RWPE1 (cell line): ENCODE measurements at regions not wholly inside any gene's neighbourhood (a gene's known extent, or its start where the extent isn't known, plus 50 kb on each side); places are given as distances from the start of the nearest gene placed in this dataset.

Experiments
- CTCF ChIA-PET: fragments of 350-600 bp; sonication (Branson Sonifier 250); formaldehyde crosslinking; extraction: SDS; loops from one replicate; lab custom pipeline; 2021; lab: Yijun Ruan, JAX
- POLR2A ChIA-PET: fragments of 400-600 bp; formaldehyde crosslinking; extraction: SDS; loops from one replicate; lab custom pipeline; 2020; ENCODE audit warnings: antibody characterized with exemption; ENCODE audit not compliant: low non-redundant PET; lab: Yijun Ruan, JAX
- DNase-seq: peaks from one replicate; pipeline ENCODE4 v3.0.0; 2012; ENCODE audit warnings: low spot score
- H3K27ac ChIP-seq: fragments of 450-650 bp; 2 replicates; pipeline ENCODE4 v1.5.1; 2017
- TF ChIP-seq, protein P1 (sequence below): fragments of 450-650 bp; conservative IDR thresholded peaks from 2 replicates; pipeline ENCODE4 v1.5.1; 2017; ENCODE audit warnings: low read depth, mild to moderate bottlenecking

DNA sequence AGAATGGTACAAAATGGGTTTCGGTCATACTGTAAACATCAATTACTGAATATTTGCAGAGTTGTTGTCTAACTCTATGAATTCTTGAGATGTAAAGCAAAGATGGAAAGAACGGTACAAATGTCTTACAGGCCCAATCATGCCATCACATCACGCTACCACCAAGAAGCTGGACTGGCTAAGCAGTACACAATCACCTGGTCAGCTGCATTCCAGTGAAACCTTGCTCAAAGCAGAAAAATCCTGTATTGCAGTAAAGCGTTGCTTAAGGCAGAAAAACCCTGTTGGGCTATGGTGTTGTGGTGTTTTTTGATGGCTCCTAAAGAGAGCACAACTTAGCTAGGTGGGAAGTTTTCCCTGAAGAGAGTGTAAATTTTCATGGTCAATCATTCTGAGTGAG, 112.6 kb upstream of the RASA1 start:
- TF ChIP-seq, protein P1, sequence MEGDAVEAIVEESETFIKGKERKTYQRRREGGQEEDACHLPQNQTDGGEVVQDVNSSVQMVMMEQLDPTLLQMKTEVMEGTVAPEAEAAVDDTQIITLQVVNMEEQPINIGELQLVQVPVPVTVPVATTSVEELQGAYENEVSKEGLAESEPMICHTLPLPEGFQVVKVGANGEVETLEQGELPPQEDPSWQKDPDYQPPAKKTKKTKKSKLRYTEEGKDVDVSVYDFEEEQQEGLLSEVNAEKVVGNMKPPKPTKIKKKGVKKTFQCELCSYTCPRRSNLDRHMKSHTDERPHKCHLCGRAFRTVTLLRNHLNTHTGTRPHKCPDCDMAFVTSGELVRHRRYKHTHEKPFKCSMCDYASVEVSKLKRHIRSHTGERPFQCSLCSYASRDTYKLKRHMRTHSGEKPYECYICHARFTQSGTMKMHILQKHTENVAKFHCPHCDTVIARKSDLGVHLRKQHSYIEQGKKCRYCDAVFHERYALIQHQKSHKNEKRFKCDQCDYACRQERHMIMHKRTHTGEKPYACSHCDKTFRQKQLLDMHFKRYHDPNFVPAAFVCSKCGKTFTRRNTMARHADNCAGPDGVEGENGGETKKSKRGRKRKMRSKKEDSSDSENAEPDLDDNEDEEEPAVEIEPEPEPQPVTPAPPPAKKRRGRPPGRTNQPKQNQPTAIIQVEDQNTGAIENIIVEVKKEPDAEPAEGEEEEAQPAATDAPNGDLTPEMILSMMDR = no peak
- DNase-seq = no peak

DNA sequence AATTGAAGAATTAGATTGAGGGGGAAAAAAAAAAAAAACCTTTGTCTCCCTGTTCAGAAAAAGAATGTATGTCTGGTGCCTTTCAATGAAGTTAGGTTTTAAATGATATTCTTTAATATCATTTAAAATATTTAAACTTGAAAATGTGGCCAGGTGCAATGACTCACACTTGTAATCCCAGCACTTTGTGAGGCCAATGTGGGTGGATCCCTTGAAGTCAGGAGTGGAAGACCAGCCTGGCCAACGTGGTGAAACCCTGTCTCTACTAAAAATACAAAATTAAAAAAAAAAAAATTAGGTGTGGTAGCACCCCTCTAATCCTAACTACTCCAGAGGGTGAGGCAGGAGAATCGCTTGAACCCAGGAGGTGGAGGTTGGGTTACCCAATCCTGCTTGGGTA, 111.1 kb upstream of the RASA1 start:
- POLR2A ChIA-PET = no interaction called here

More for the DNA sequence above, 112.6 kb upstream of the RASA1 start:
- ChIA-PET POLR2A (no interaction called here), CTCF (interaction anchor here (0.6 kb wide), 1 partner anchor 86 kb away, joined by 3 read pairs; no protein-coding TSS in a partner anchor)
- H3K27ac ChIP-seq = no peak overlapping the region

DNA sequence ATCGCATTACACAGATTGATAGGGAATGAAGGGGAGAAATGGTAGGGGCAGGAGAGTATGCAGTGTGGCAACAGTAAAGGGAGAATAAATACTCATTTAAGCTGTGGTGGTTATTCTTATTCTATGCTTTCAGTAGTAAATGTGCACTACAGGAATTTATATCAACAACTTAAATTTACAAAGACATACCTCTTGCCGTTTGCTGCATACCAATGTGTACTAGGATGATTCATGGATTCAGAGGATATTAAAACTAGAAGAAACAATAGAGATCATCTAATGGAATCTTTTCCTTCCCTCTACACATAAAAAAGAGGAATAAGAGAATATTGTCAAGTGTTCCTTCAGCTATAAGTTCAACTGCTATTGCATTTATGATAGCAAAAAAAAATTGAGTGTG, 103.3 kb upstream of the RASA1 start:
- ChIA-PET CTCF (no interaction called here), POLR2A (no interaction called here)
- no peak for DNase-seq
- H3K27ac ChIP-seq = no peak overlapping the region
- TF ChIP-seq, protein P1 = no peak

More for the DNA sequence above, 111.1 kb upstream of the RASA1 start:
- no peak for DNase-seq
- H3K27ac ChIP-seq = no peak overlapping the region
- TF ChIP-seq, protein P1 = no peak
- CTCF ChIA-PET = interaction anchor here (0.7 to 1.2 kb wide), 2 partner anchors 14 to 247 kb away, joined by 4 to 7 read pairs; no protein-coding TSS in a partner anchor

DNA sequence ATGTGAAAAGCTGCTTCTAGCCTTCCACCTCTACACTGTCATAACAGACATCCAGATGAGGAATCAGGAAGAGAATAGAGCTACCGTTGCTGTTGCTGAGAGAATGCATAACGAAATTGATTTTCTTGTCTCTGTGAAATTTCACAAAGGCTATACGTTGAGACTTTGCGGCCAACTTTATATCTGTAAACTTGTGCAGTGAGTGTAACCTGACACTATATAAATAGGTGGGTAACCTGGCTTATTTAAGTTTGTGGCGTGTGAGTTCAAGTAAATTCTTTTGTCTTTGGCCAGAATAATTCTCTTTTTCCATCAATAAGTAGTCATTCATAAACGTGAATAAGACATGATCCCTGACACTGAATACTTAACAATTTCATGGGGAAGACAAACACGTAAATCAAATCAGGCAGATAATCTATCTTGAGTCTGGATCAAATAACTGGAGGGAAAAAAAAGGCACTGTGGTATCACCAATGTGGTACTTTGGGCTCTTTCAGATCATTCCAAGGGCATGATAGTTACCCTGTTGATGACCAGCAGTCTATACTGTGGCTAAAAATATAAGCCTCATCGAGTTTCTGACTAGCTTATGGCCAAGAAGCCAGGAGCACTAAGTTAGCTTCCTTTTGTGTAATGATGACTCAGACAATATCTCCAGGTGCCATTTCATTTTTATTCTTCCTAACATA, 98.2 kb upstream of the RASA1 start:
- no peak overlapping the region for H3K27ac ChIP-seq
- TF ChIP-seq, protein P1 = no peak
- CTCF ChIA-PET = no interaction called here
- POLR2A ChIA-PET = no interaction called here
- peak; percentile 20 for DNase-seq

DNA sequence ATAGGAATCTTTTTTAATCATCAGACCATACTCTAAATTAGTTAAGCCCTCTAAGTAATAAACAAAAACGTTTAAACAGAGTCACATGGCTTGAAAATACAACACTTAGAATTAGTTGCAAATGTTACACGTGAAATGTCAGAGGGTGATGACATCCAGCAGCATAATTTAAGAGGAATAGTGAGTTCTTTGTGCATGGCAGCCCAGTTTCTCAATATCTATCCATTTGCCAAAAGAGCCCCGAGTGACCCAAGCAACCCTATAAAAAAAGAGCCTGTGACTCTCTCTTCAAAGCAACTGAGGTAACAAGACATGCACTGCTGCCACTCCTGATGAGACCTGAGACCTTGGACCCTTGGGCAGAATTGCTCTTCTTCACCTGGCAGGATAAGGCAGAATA, 96.9 kb upstream of the RASA1 start:
- POLR2A ChIA-PET = no interaction called here
- DNase-seq = no peak
- CTCF ChIA-PET = no interaction called here
- TF ChIP-seq, protein P1 = no peak
- H3K27ac ChIP-seq = no peak overlapping the region

DNA sequence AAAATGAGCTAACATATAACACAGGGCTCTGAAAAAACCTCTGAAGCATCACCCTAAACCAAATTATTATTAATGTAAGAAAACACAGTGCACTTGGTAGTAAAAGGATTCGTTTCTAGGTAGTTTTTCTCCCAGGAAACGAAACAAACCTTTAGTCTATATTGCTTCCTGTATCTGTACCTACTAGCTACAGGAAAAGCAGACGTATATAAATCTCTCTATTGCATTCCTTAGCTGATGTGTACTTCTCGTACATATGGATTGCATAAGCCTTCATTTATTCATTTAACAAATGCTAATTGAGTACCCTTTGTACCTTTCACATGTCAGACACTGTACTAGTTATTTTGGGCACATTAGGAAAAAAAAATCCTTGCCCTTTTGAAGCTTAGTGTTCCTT, 85.0 kb upstream of the RASA1 start:
- ChIA-PET CTCF (no interaction called here), POLR2A (no interaction called here)
- TF ChIP-seq, protein P1 = no peak
- H3K27ac ChIP-seq = no peak overlapping the region
- DNase-seq = no peak
